Neural cell (in vitro differentiated cells): ENCODE measurements at regions not wholly inside any gene's neighbourhood (a gene's known extent, or its start where the extent isn't known, plus 50 kb on each side); places are given as distances from the start of the nearest gene placed in this dataset.

ENCODE experiments used
- H2AFZ ChIP-seq: fragments of 200-600, 300-800 bp; sonication (generic), shearing (Covaris generic); 2 replicates; pipeline ENCODE4 v1.6.0; 2014; ENCODE audit warnings: low read depth, mild to moderate bottlenecking, antibody characterized with exemption, low read length, moderate library complexity
- H3F3A ChIP-seq: fragments of 200-600 bp; shearing (Covaris generic); 2 replicates; pipeline ENCODE4 v1.6.1; 2016; ENCODE audit warnings: mild to moderate bottlenecking, moderate library complexity, mixed read lengths, antibody characterized with exemption, low read length; ENCODE audit not compliant: insufficient read depth, poor library complexity, severe bottlenecking
- H3K27ac ChIP-seq: fragments of 200-600, 300-800 bp; sonication (generic), shearing (Covaris generic); 2 replicates; pipeline ENCODE4 v1.5.1; 2014; ENCODE audit warnings: mild to moderate bottlenecking, low read length, moderate library complexity
- H3K27me3 ChIP-seq: fragments of 300-800, 200-600 bp; sonication (generic), shearing (Covaris generic); 2 replicates; pipeline ENCODE4 v1.6.0; 2014; ENCODE audit warnings: mild to moderate bottlenecking, low read depth, low read length, moderate library complexity; ENCODE audit not compliant: insufficient read depth
- H3K36me3 ChIP-seq: fragments of 300-800, 200-600 bp; sonication (generic), shearing (Covaris generic); 2 replicates; pipeline ENCODE4 v1.5.1; 2014; ENCODE audit warnings: mild to moderate bottlenecking, antibody characterized with exemption, low read length, moderate library complexity; ENCODE audit not compliant: insufficient read depth
- H3K4me2 ChIP-seq: fragments of 300-800, 200-600 bp; sonication (generic), shearing (Covaris generic); 2 replicates; pipeline ENCODE4 v1.6.0; 2014; ENCODE audit warnings: mild to moderate bottlenecking, low read length
- H3K4me3 ChIP-seq: fragments of 300-800, 200-600 bp; sonication (generic), shearing (Covaris generic); 2 replicates; pipeline ENCODE4 v1.5.1; 2014; ENCODE audit warnings: mild to moderate bottlenecking, low read length, moderate library complexity
- H3K79me2 ChIP-seq: fragments of 200-600 bp; shearing (Covaris generic); replicated peaks from 2 replicates; pipeline ENCODE4 v1.6.0; 2014; ENCODE audit warnings: mild to moderate bottlenecking, low read length, moderate library complexity; ENCODE audit not compliant: insufficient read depth
- H3K9ac ChIP-seq: fragments of 300-800, 200-600 bp; sonication (generic), shearing (Covaris generic); 2 replicates; pipeline ENCODE4 v1.6.1; 2016; ENCODE audit warnings: mild to moderate bottlenecking, low read length, mixed read lengths
- H3K9me2 ChIP-seq: fragments of 200-600 bp; shearing (Covaris generic); 2 replicates; pipeline ENCODE4 v1.6.1; 2016; ENCODE audit warnings: mild to moderate bottlenecking, low read length, mixed read lengths; ENCODE audit not compliant: insufficient read depth
- H3K9me3 ChIP-seq: fragments of 200-600, 300-800 bp; sonication (generic), shearing (Covaris generic); 2 replicates; pipeline ENCODE4 v1.6.1; 2016; ENCODE audit warnings: mild to moderate bottlenecking, mixed run types, low read length, moderate library complexity, mixed read lengths
- H4K20me1 ChIP-seq: fragments of 200-600 bp; shearing (Covaris generic); 2 replicates; pipeline ENCODE4 v1.6.1; 2016; ENCODE audit warnings: mild to moderate bottlenecking, mixed run types; ENCODE audit not compliant: insufficient read depth
- CTCF ChIP-seq: fragments of 450-650 bp; IDR thresholded peaks from 2 replicates; pipeline ENCODE4 v1.5.1; 2014; ENCODE audit warnings: antibody characterized with exemption, mild to moderate bottlenecking, moderate library complexity; ENCODE audit not compliant: poor library complexity, severe bottlenecking
- EP300 ChIP-seq: fragments of 450-650 bp; conservative IDR thresholded peaks from 2 replicates; pipeline ENCODE4 v1.6.1; 2014; ENCODE audit warnings: antibody characterized with exemption, mild to moderate bottlenecking, moderate library complexity; ENCODE audit not compliant: poor library complexity, severe bottlenecking
- EZH2 ChIP-seq: fragments of 200-600, 300-800 bp; shearing (Covaris generic), sonication (generic); IDR thresholded peaks from 2 replicates; pipeline ENCODE4 v1.6.1; 2014; ENCODE audit warnings: antibody characterized with exemption, low read length, borderline replicate concordance, mild to moderate bottlenecking; ENCODE audit not compliant: insufficient read depth, poor library complexity, severe bottlenecking
- MXI1 ChIP-seq: fragments of 450-650 bp; conservative IDR thresholded peaks from 2 replicates; pipeline ENCODE4 v1.6.1; 2014; ENCODE audit warnings: antibody characterized with exemption, mild to moderate bottlenecking; ENCODE audit not compliant: poor library complexity, severe bottlenecking
- POLR2AphosphoS5 ChIP-seq: IDR thresholded peaks from 2 replicates; pipeline ENCODE4 v1.6.1; 2012
- RAD21 ChIP-seq: fragments of 450-650 bp; conservative IDR thresholded peaks from 2 replicates; pipeline ENCODE4 v1.6.1; 2014; ENCODE audit warnings: antibody characterized with exemption, mild to moderate bottlenecking, moderate library complexity
- REST ChIP-seq: IDR thresholded peaks from 2 replicates; pipeline ENCODE4 v1.6.1; 2012; ENCODE audit warnings: borderline replicate concordance
- SMC3 ChIP-seq: fragments of 450-650 bp; conservative IDR thresholded peaks from 2 replicates; pipeline ENCODE4 v1.6.1; 2014; ENCODE audit warnings: antibody characterized with exemption, mild to moderate bottlenecking, moderate library complexity; ENCODE audit not compliant: poor library complexity
- TAF1 ChIP-seq: IDR thresholded peaks from 2 replicates; pipeline ENCODE4 v1.6.1; 2012; ENCODE audit warnings: low read depth

GRCh38 chr4:89573656-89574055 lies 263.3 kb downstream of the SNCA start:
- Histone ChIP-seq H2AFZ (no peak overlapping the region), H3K4me2 (no peak overlapping the region), H4K20me1 (no peaks in the 10 kb centered on the region), H3K9ac (no peak overlapping the region), H3K36me3 (no peaks in the 10 kb centered on the region), H3K4me3 (no peak overlapping the region), H3K27me3 (no peaks in the 10 kb centered on the region), H3F3A (no peaks in the 10 kb centered on the region), H3K9me2 (no peaks in the 10 kb centered on the region), H3K9me3 (no peaks in the 10 kb centered on the region), H3K27ac (no peak overlapping the region), H3K79me2 (no peaks in the 10 kb centered on the region)
- TF ChIP-seq POLR2AphosphoS5, result no peak
- TF ChIP-seq EP300, result no peak
- TF ChIP-seq RAD21, result no peak
- no peak for TF ChIP-seq EZH2
- no peak for TF ChIP-seq CTCF
- TF ChIP-seq TAF1, result no peak
- no peak for TF ChIP-seq MXI1
- no peak for TF ChIP-seq SMC3
- no peak for TF ChIP-seq REST

- no peak overlapping the region for H2AFZ ChIP-seq
- H3K9me2 ChIP-seq, result no peaks in the 10 kb centered on the region
- no peak overlapping the region for H3K4me3 ChIP-seq
- no peaks in the 10 kb centered on the region for H4K20me1 ChIP-seq
- no peaks in the 10 kb centered on the region for H3K79me2 ChIP-seq
- no peak overlapping the region for H3K27ac ChIP-seq
- H3K36me3 ChIP-seq, result no peaks in the 10 kb centered on the region
- no peaks in the 10 kb centered on the region for H3F3A ChIP-seq
- H3K4me2 ChIP-seq, result no peak overlapping the region
- TF ChIP-seq REST (no peak), CTCF (no peak), SMC3 (no peak), POLR2AphosphoS5 (no peak), RAD21 (no peak), EP300 (no peak)
- H3K9ac ChIP-seq, result no peak overlapping the region
- no peaks in the 10 kb centered on the region for H3K27me3 ChIP-seq
- H3K9me3 ChIP-seq, result no peaks in the 10 kb centered on the region
Observed at GRCh38 chr4:89572224-89572858, 264.6 kb downstream of the SNCA start.
